GM23338 (cell line): ENCODE measurements at regions not wholly inside any gene's neighbourhood (a gene's known extent, or its start where the extent isn't known, plus 50 kb on each side); places are given as distances from the start of the nearest gene placed in this dataset.

Experiments
- ATAC-seq: fragments of 200-7000 bp; cut with Tn5 transposase; 3 replicates; pipeline ENCODE4 v1.9.1; 2020
- DNase-seq: peaks from one replicate; pipeline ENCODE4 v3.0.0-alpha.2; 2015; ENCODE audit warnings: low spot score
- H2AFZ ChIP-seq: fragments of 200-600 bp; sonication (generic); 2 replicates; pipeline ENCODE4 v1.8.0; 2016; ENCODE audit warnings: antibody characterized with exemption, mild to moderate bottlenecking, moderate library complexity
- H3F3A ChIP-seq: fragments of 200-600 bp; sonication (generic); replicated peaks from 2 replicates; pipeline ENCODE4 v1.8.0; 2017; ENCODE audit warnings: antibody characterized with exemption, mixed run types, low read depth
- H3K27ac ChIP-seq: fragments of 200-600 bp; sonication (generic); 2 replicates; pipeline ENCODE4 v1.6.1; 2016; ENCODE audit warnings: low read depth
- H3K27me3 ChIP-seq: fragments of 200-600 bp; sonication (generic); 2 replicates; pipeline ENCODE4 v1.8.0; 2016; ENCODE audit warnings: mild to moderate bottlenecking, mixed run types, moderate library complexity; ENCODE audit not compliant: insufficient read depth
- H3K36me3 ChIP-seq: fragments of 200-600 bp; sonication (generic); 2 replicates; pipeline ENCODE4 v1.8.0; 2016; ENCODE audit warnings: mild to moderate bottlenecking; ENCODE audit not compliant: insufficient read depth
- H3K4me1 ChIP-seq: fragments of 200-600 bp; sonication (generic); 2 replicates; pipeline ENCODE4 v1.8.0; 2016; ENCODE audit warnings: mild to moderate bottlenecking, moderate library complexity; ENCODE audit not compliant: insufficient read depth
- H3K4me2 ChIP-seq: fragments of 200-600 bp; sonication (generic); 2 replicates; pipeline ENCODE4 v1.7.1; 2017; ENCODE audit warnings: mixed run types
- H3K4me3 ChIP-seq: fragments of 200-600 bp; sonication (generic); 2 replicates; pipeline ENCODE4 v1.6.1; 2016; ENCODE audit warnings: mixed run types
- H3K79me2 ChIP-seq: fragments of 200-600 bp; sonication (generic); replicated peaks from 2 replicates; pipeline ENCODE4 v1.8.0; 2017; ENCODE audit warnings: mild to moderate bottlenecking; ENCODE audit not compliant: insufficient read depth
- H3K9me2 ChIP-seq: fragments of 200-600 bp; sonication (generic); 2 replicates; pipeline ENCODE4 v1.8.0; 2017; ENCODE audit not compliant: insufficient read depth
- H4K20me1 ChIP-seq: fragments of 200-600 bp; sonication (generic); replicated peaks from 2 replicates; pipeline ENCODE4 v1.8.0; 2017; ENCODE audit warnings: mild to moderate bottlenecking; ENCODE audit not compliant: insufficient read depth
- H3K27ac Mint-ChIP-seq: 2 replicates; pipeline ENCODE4 v1.8.0; 2020; ENCODE audit warnings: inconsistent platforms, mild to moderate bottlenecking, moderate library complexity, mixed read lengths
- H3K27me3 Mint-ChIP-seq: 3 replicates; pipeline ENCODE4 v1.8.0; 2022; ENCODE audit warnings: low read depth, mild to moderate bottlenecking, moderate library complexity, mixed read lengths, inconsistent platforms; ENCODE audit not compliant: insufficient read depth, poor library complexity
- H3K36me3 Mint-ChIP-seq: 3 replicates; pipeline ENCODE4 v1.8.0; 2021; ENCODE audit warnings: low read depth, mild to moderate bottlenecking, inconsistent platforms, moderate library complexity, mixed read lengths
- H3K4me1 Mint-ChIP-seq: 3 replicates; pipeline ENCODE4 v1.8.0; 2020; ENCODE audit warnings: mild to moderate bottlenecking, inconsistent platforms, mixed read lengths
- H3K4me3 Mint-ChIP-seq: 3 replicates; pipeline ENCODE4 v1.8.0; 2021; ENCODE audit warnings: moderate library complexity, mild to moderate bottlenecking, inconsistent platforms, mixed read lengths
- H3K9me3 Mint-ChIP-seq: 3 replicates; pipeline ENCODE4 v1.8.0; 2020; ENCODE audit warnings: moderate library complexity, mild to moderate bottlenecking, inconsistent platforms, mixed read lengths
- CREB1 ChIP-seq: fragments of 250-450 bp; sonication (Bioruptor Pico); IDR thresholded peaks from 2 replicates; pipeline ENCODE4 v1.5.0; 2020; ENCODE audit warnings: low read depth, mild to moderate bottlenecking, moderate library complexity
- EZH2phosphoT487 ChIP-seq: fragments of 200-600 bp; sonication (generic); IDR thresholded peaks from one replicate; pipeline ENCODE4 v1.8.1; 2018; ENCODE audit warnings: antibody characterized with exemption; ENCODE audit not compliant: unreplicated experiment
- JUNB ChIP-seq: IDR thresholded peaks from one replicate; pipeline ENCODE4 v1.6.1; 2016; ENCODE audit warnings: antibody characterized with exemption; ENCODE audit not compliant: unreplicated experiment
- NANOG ChIP-seq: IDR thresholded peaks from 2 replicates; pipeline ENCODE4 v1.6.1; 2016; ENCODE audit warnings: antibody characterized with exemption, borderline replicate concordance
- POLR2AphosphoS5 ChIP-seq: IDR thresholded peaks from 2 replicates; pipeline ENCODE4 v1.6.1; 2016; ENCODE audit warnings: antibody characterized with exemption, low read depth
- REST ChIP-seq: IDR thresholded peaks from one replicate; pipeline ENCODE4 v1.6.1; 2018; ENCODE audit warnings: antibody characterized with exemption; ENCODE audit not compliant: unreplicated experiment
- STAT1 ChIP-seq: IDR thresholded peaks from one replicate; pipeline ENCODE4 v1.6.1; 2016; ENCODE audit warnings: antibody characterized with exemption; ENCODE audit not compliant: unreplicated experiment
- ZNF114 ChIP-seq: fragments of 250-450 bp; sonication (Bioruptor Pico); IDR thresholded peaks from 2 replicates; pipeline ENCODE4 v1.5.0; 2020; ENCODE audit warnings: mild to moderate bottlenecking, moderate library complexity
- ZNF331 ChIP-seq: fragments of 250-450 bp; sonication (Bioruptor Pico); IDR thresholded peaks from 2 replicates; pipeline ENCODE4 v1.5.0; 2020; ENCODE audit warnings: low read depth, mild to moderate bottlenecking, moderate library complexity
- ZNF462 ChIP-seq: fragments of 250-450 bp; sonication (Bioruptor Pico); IDR thresholded peaks from 2 replicates; pipeline ENCODE4 v1.5.0; 2020; ENCODE audit warnings: mild to moderate bottlenecking, moderate library complexity
- TF ChIP-seq, protein P1 (sequence below), 2 experiments: fragments of 200-600 bp in 1 of 2; sonication (generic) in 1 of 2; conservative IDR thresholded peaks; 2 replicates each; pipeline versions ENCODE4 v1.5.1 to v1.6.1; 2016 to 2017; ENCODE audit warnings: antibody characterized with exemption in 2 of 2, low read depth in 2 of 2, mild to moderate bottlenecking in 2 of 2, moderate library complexity in 1 of 2
- TF ChIP-seq, protein P2 (sequence below): IDR thresholded peaks from 2 replicates; pipeline ENCODE4 v1.6.1; 2016; ENCODE audit warnings: antibody characterized with exemption

- Histone ChIP-seq H3K36me3 (no peaks in the 10 kb centered on the region), H4K20me1 (no peaks in the 10 kb centered on the region), H3K79me2 (no peaks in the 10 kb centered on the region), H3K9me2 (no peaks in the 10 kb centered on the region), H3F3A (no peaks in the 10 kb centered on the region), H3K27ac (no peak overlapping the region), H3K4me2 (no peak overlapping the region), H3K27me3 (no peaks in the 10 kb centered on the region), H3K4me1 (no peaks in the 10 kb centered on the region), H2AFZ (peak overlapping the region; percentile 72; the same call in 1 of the 2 replicates), H3K4me3 (no peak overlapping the region)
- no peaks in the 10 kb centered on the region; the same call in 1 of the 3 replicates for H3K9me3 Mint-ChIP-seq
- peaks cover 5% of the 10 kb centered on the region; the same call in 2 of the 3 replicates for H3K4me1 Mint-ChIP-seq
- H3K36me3 Mint-ChIP-seq = no peaks in the 10 kb centered on the region
- ATAC-seq (no peak), DNase-seq (no peak)
- H3K27ac Mint-ChIP-seq = no peak overlapping the region; the same call in 1 of the 2 replicates
- TF ChIP-seq EZH2phosphoT487 (no peak), NANOG (no peak), REST (no peak), ZNF462 (CRISPR knock-in tag) (no peak), JUNB (no peak), ZNF114 (CRISPR knock-in tag) (no peak), CREB1 (CRISPR knock-in tag) (no peak), ZNF331 (CRISPR knock-in tag) (no peak), POLR2AphosphoS5 (no peak), STAT1 (no peak)
- TF ChIP-seq, protein P1, sequence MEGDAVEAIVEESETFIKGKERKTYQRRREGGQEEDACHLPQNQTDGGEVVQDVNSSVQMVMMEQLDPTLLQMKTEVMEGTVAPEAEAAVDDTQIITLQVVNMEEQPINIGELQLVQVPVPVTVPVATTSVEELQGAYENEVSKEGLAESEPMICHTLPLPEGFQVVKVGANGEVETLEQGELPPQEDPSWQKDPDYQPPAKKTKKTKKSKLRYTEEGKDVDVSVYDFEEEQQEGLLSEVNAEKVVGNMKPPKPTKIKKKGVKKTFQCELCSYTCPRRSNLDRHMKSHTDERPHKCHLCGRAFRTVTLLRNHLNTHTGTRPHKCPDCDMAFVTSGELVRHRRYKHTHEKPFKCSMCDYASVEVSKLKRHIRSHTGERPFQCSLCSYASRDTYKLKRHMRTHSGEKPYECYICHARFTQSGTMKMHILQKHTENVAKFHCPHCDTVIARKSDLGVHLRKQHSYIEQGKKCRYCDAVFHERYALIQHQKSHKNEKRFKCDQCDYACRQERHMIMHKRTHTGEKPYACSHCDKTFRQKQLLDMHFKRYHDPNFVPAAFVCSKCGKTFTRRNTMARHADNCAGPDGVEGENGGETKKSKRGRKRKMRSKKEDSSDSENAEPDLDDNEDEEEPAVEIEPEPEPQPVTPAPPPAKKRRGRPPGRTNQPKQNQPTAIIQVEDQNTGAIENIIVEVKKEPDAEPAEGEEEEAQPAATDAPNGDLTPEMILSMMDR (conservative IDR thresholded peaks at IDR 0.05; ENCODE audit: low read depth in 2 of 2) = no peak
- TF ChIP-seq, protein P2, sequence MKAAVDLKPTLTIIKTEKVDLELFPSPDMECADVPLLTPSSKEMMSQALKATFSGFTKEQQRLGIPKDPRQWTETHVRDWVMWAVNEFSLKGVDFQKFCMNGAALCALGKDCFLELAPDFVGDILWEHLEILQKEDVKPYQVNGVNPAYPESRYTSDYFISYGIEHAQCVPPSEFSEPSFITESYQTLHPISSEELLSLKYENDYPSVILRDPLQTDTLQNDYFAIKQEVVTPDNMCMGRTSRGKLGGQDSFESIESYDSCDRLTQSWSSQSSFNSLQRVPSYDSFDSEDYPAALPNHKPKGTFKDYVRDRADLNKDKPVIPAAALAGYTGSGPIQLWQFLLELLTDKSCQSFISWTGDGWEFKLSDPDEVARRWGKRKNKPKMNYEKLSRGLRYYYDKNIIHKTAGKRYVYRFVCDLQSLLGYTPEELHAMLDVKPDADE = no peak
- H3K4me3 Mint-ChIP-seq = no peak overlapping the region
- H3K27me3 Mint-ChIP-seq = peaks cover 1% of the 10 kb centered on the region
Observed at GRCh38 chr2:66185497-66186054, 249.3 kb upstream of the MEIS1 start.
